ENCODE measurements at regions not wholly inside any gene's neighbourhood (a gene's known extent, or its start where the extent isn't known, plus 50 kb on each side); places are given as distances from the start of the nearest gene placed in this dataset.

DNA sequence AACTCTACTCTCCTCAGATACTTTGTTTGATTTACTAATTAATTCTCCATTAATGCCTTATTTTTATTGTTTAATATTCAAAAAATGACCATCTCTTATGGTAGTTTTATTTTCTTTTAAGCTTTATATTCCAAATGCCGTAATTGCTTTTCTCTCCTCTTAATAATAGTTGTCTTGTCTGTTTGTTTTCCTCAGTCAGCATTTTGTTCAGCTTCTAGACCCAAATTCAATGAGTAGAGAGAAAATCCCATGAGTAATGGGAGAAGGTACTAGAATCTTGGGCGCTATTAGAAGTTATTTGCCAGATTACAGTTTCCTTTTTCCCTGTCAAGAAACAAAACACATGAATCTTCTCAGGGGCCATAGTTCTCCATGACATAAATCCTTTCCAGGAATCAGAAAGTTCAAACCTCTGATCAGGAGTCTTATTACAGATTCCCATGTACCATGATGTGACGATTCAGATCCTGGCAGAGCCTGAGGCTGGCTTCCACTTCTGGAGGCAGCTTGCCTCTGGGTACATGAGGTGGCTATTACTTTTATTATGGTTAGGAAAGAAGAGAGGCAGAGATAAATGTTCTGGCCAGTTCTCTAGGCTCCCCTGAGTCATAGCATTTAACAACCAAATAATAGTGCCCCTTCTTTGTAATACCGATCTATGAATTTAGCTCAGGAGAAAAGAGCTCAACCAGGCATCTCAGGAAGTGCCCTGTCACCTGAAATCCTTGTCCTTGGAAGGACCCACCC, 485.1 kb upstream of the SETBP1 start:
- peaks cover 0 to 3% of the 10 kb centered on the region in 2 experiments for H3K36me3 ChIP-seq (ENCODE audit: control insufficient read depth in 1 of 2, insufficient read depth in 2 of 2, low read depth in 1 of 2, low read length in 2 of 2)
- no peak overlapping the region for H2AFZ ChIP-seq (ENCODE audit: low read depth, low read length)
- H4K8ac ChIP-seq (ENCODE audit: low read length): no peak overlapping the region
- H3K4me2 ChIP-seq (ENCODE audit: low read length, poor library complexity, severe bottlenecking): no peak overlapping the region
- H3K18ac ChIP-seq (ENCODE audit: low read depth in 1 of 2, low read length in 2 of 2): no peak overlapping the region
- no peak overlapping the region for H2BK5ac ChIP-seq (ENCODE audit: low read depth, low read length, poor library complexity, severe bottlenecking)
- H3K23ac ChIP-seq (ENCODE audit: low read length in 2 of 2): no peak overlapping the region
- DNase-seq: no peak
- H2BK12ac ChIP-seq (ENCODE audit: low read length in 2 of 2): no peak overlapping the region
- no peak overlapping the region for H3K4ac ChIP-seq (ENCODE audit: low read depth in 1 of 2, low read length in 2 of 2)
- H3K27ac ChIP-seq (ENCODE audit: low read length, poor library complexity, severe bottlenecking): no peak overlapping the region
- H2AK5ac ChIP-seq (ENCODE audit: low read length, severe bottlenecking): no peak overlapping the region
- no peak overlapping the region for H3K4me3 ChIP-seq (ENCODE audit: insufficient read depth in 1 of 2, low read depth in 1 of 2, low read length in 2 of 2)
- H2BK15ac ChIP-seq (ENCODE audit: low read depth, poor library complexity, severe bottlenecking): no peak overlapping the region
- no peak overlapping the region for H3K14ac ChIP-seq (ENCODE audit: low read length in 2 of 2)
- no peak overlapping the region for H4K91ac ChIP-seq (ENCODE audit: low read length)
- H3K4me1 ChIP-seq (ENCODE audit: control insufficient read depth, insufficient read depth, low read depth, low read length): no peaks in the 10 kb centered on the region
- H3K9me3 ChIP-seq (ENCODE audit: control insufficient read depth, low read length): no peaks in the 10 kb centered on the region
- no peaks in the 10 kb centered on the region for H3K79me1 ChIP-seq (replicated peaks; ENCODE audit: low read length, poor library complexity, severe bottlenecking)
- H3K27me3 ChIP-seq (ENCODE audit: control insufficient read depth in 1 of 2, insufficient read depth in 1 of 2, low read length in 2 of 2): no peaks in the 10 kb centered on the region
- 100% methylated on average over 3 of the region's 4 CpGs for WGBS
- no peak overlapping the region for H2BK120ac ChIP-seq (ENCODE audit: low read depth, low read length)
- H3K9ac ChIP-seq (ENCODE audit: low read length): no peak overlapping the region

DNA sequence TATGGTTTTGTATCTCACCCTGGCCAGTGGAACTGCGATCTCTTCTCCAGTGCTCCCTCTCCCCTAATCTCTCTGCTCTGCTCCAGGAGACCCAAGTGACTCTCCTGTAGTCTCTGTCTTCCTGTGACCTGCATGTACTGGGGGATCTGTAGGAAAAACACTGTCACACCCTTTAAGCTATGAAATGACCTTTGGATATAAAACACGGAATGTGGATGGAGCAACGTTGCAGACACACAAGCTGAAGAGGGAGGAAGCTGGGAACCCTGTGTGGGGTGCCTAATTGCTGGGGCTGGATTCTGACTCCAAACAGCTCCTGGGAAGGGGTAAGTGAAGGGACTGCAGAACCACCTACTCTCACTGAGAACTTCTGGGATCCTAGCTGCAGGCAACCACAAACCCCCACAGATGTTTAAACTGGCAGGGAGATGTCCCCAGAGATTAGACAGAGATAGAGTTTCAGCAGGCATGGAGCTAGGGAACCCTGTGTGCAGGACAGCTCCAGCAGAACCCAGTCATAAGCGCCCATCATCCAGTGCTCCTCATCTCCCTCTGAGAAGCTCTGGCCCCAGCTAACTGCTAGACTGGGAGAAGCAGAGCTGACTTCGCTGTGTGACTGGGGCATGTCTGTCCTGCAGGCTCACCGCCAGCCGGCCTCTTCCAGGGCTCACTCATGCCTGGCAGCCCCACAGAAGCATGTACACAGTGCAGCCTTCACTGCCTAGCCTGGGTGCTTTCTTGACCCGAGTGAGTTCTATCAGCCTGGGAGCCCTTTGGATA, 482.7 kb upstream of the SETBP1 start:
- no peak for DNase-seq
- 92% methylated on average over 7 of the region's 8 CpGs for WGBS
- no peaks in the 10 kb centered on the region for H3K9me3 ChIP-seq (ENCODE audit: control insufficient read depth, low read length)

DNA sequence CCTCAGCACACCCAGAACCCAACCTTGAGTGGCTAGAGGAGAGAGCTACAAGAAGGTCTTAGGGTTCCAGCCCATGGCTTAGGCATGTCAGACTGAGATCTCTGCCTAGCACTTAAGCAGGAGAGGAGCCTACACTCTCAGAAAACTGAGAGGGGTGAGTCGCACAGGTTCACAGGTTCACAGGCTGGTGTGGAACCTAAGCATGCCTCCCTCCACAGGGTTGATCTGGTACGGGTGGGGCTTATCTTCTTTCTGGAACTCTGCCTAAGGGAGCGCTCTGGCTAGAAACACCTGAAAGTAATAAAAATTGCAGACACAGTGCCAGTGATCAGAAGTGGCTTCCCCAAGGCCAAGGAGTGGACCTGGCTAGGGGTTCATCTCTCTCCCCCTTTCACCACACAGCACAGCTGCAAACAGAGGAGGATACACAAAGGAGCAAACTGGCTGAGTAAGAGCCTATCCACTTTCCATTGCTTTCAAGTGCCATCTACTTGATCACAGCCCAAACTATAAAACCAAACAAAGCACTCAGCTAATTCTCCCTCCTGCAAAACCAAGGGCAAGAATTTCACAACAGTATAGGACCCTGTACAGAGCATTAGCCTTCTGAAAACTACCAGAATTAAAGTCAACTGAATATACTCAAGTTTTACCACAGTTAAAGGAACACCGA, 481.9 kb upstream of the SETBP1 start:
- WGBS: 92% methylated on average over 4 of the region's 4 CpGs

More for the DNA sequence above, 482.7 kb upstream of the SETBP1 start:
- no peak overlapping the region for H3K9ac ChIP-seq (ENCODE audit: low read length)
- H3K4me3 ChIP-seq (ENCODE audit: insufficient read depth in 1 of 2, low read depth in 1 of 2, low read length in 2 of 2): no peak overlapping the region
- no peaks in the 10 kb centered on the region for H3K79me1 ChIP-seq (replicated peaks; ENCODE audit: low read length, poor library complexity, severe bottlenecking)
- H2BK120ac ChIP-seq (ENCODE audit: low read depth, low read length): no peak overlapping the region
- H3K27ac ChIP-seq (ENCODE audit: low read length, poor library complexity, severe bottlenecking): no peak overlapping the region
- H2BK15ac ChIP-seq (ENCODE audit: low read depth, poor library complexity, severe bottlenecking): no peak overlapping the region
- H3K4me2 ChIP-seq (ENCODE audit: low read length, poor library complexity, severe bottlenecking): no peak overlapping the region
- H3K18ac ChIP-seq (ENCODE audit: low read depth in 1 of 2, low read length in 2 of 2): no peak overlapping the region
- no peaks in the 10 kb centered on the region for H3K27me3 ChIP-seq (ENCODE audit: control insufficient read depth in 1 of 2, insufficient read depth in 1 of 2, low read length in 2 of 2)
- no peak overlapping the region for H2BK5ac ChIP-seq (ENCODE audit: low read depth, low read length, poor library complexity, severe bottlenecking)
- no peak overlapping the region for H4K8ac ChIP-seq (ENCODE audit: low read length)
- H3K14ac ChIP-seq (ENCODE audit: low read length in 2 of 2): no peak overlapping the region
- H3K23ac ChIP-seq (ENCODE audit: low read length in 2 of 2): no peak overlapping the region
- peaks cover 0 to 3% of the 10 kb centered on the region in 2 experiments for H3K36me3 ChIP-seq (ENCODE audit: control insufficient read depth in 1 of 2, insufficient read depth in 2 of 2, low read depth in 1 of 2, low read length in 2 of 2)
- H3K4ac ChIP-seq (ENCODE audit: low read depth in 1 of 2, low read length in 2 of 2): no peak overlapping the region
- H3K4me1 ChIP-seq (ENCODE audit: control insufficient read depth, insufficient read depth, low read depth, low read length): no peaks in the 10 kb centered on the region
- no peak overlapping the region for H2BK12ac ChIP-seq (ENCODE audit: low read length in 2 of 2)
- H2AK5ac ChIP-seq (ENCODE audit: low read length, severe bottlenecking): peak overlapping the region; percentile 30
- no peak overlapping the region for H2AFZ ChIP-seq (ENCODE audit: low read depth, low read length)
- no peak overlapping the region for H4K91ac ChIP-seq (ENCODE audit: low read length)

DNA sequence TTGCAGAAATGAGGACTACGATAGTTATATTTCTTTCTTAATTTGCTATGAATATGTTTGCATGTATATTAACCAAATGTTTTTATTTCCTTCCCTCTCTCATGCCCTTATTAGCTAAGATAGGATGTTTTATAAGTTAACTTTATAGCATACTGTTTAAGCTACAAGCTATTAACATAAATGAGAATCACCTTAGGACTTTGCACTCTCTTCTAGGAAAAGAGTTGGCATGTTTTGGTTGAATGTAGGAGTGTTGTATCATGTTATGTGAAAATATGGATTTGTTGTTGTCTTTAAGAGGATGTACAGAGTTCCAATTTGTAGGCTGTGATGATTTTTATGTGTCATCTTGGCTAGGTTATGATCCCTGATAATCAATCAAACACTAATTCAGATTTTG, 467.4 kb upstream of the SETBP1 start:
- no peak overlapping the region for H3K23ac ChIP-seq (ENCODE audit: low read length in 2 of 2)
- no peak overlapping the region for H3K4me2 ChIP-seq (ENCODE audit: low read length, poor library complexity, severe bottlenecking)
- no peak overlapping the region for H3K18ac ChIP-seq (ENCODE audit: low read depth in 1 of 2, low read length in 2 of 2)
- H2BK12ac ChIP-seq (ENCODE audit: low read length in 2 of 2): no peak overlapping the region
- H2AK5ac ChIP-seq (ENCODE audit: low read length, severe bottlenecking): no peak overlapping the region
- no peak overlapping the region for H2BK5ac ChIP-seq (ENCODE audit: low read depth, low read length, poor library complexity, severe bottlenecking)
- H3K36me3 ChIP-seq (ENCODE audit: control insufficient read depth in 1 of 2, insufficient read depth in 2 of 2, low read depth in 1 of 2, low read length in 2 of 2): no peaks in the 10 kb centered on the region
- H4K91ac ChIP-seq (ENCODE audit: low read length): no peak overlapping the region
- no peak overlapping the region for H3K9ac ChIP-seq (ENCODE audit: low read length)
- no peak overlapping the region for H2BK15ac ChIP-seq (ENCODE audit: low read depth, poor library complexity, severe bottlenecking)
- no peaks in the 10 kb centered on the region for H3K27me3 ChIP-seq (ENCODE audit: control insufficient read depth in 1 of 2, insufficient read depth in 1 of 2, low read length in 2 of 2)
- H3K4ac ChIP-seq (ENCODE audit: low read depth in 1 of 2, low read length in 2 of 2): no peak overlapping the region
- no CpG with 5 or more reads among the region's 1 CpG for WGBS
- H3K4me3 ChIP-seq (ENCODE audit: insufficient read depth in 1 of 2, low read depth in 1 of 2, low read length in 2 of 2): no peak overlapping the region
- H2AFZ ChIP-seq (ENCODE audit: low read depth, low read length): no peak overlapping the region
- no peak overlapping the region for H4K8ac ChIP-seq (ENCODE audit: low read length)
- H2BK120ac ChIP-seq (ENCODE audit: low read depth, low read length): no peak overlapping the region
- DNase-seq: no peak
- H3K4me1 ChIP-seq (ENCODE audit: control insufficient read depth, insufficient read depth, low read depth, low read length): no peaks in the 10 kb centered on the region
- H3K79me1 ChIP-seq (replicated peaks; ENCODE audit: low read length, poor library complexity, severe bottlenecking): no peaks in the 10 kb centered on the region
- peaks cover 4% of the 10 kb centered on the region for H3K9me3 ChIP-seq (ENCODE audit: control insufficient read depth, low read length)
- H3K14ac ChIP-seq (ENCODE audit: low read length in 2 of 2): no peak overlapping the region
- H3K27ac ChIP-seq (ENCODE audit: low read length, poor library complexity, severe bottlenecking): no peak overlapping the region

More for the DNA sequence above, 481.9 kb upstream of the SETBP1 start:
- Histone ChIP-seq H2AFZ (ENCODE audit: low read depth, low read length) (no peak overlapping the region), H3K36me3 (ENCODE audit: control insufficient read depth in 1 of 2, insufficient read depth in 2 of 2, low read depth in 1 of 2, low read length in 2 of 2) (peaks cover 0 to 3% of the 10 kb centered on the region in 2 experiments), H2BK120ac (ENCODE audit: low read depth, low read length) (no peak overlapping the region), H2BK5ac (ENCODE audit: low read depth, low read length, poor library complexity, severe bottlenecking) (no peak overlapping the region), H3K27ac (ENCODE audit: low read length, poor library complexity, severe bottlenecking) (no peak overlapping the region), H2BK12ac (ENCODE audit: low read length in 2 of 2) (no peak overlapping the region), H3K79me1 (replicated peaks; ENCODE audit: low read length, poor library complexity, severe bottlenecking) (no peaks in the 10 kb centered on the region), H3K4ac (ENCODE audit: low read depth in 1 of 2, low read length in 2 of 2) (no peak overlapping the region), H3K4me1 (ENCODE audit: control insufficient read depth, insufficient read depth, low read depth, low read length) (no peaks in the 10 kb centered on the region), H3K14ac (ENCODE audit: low read length in 2 of 2) (no peak overlapping the region), H3K27me3 (ENCODE audit: control insufficient read depth in 1 of 2, insufficient read depth in 1 of 2, low read length in 2 of 2) (no peaks in the 10 kb centered on the region), H3K9ac (ENCODE audit: low read length) (no peak overlapping the region), H4K8ac (ENCODE audit: low read length) (no peak overlapping the region), H4K91ac (ENCODE audit: low read length) (no peak overlapping the region), H3K4me3 (ENCODE audit: insufficient read depth in 1 of 2, low read depth in 1 of 2, low read length in 2 of 2) (no peak overlapping the region), H3K23ac (ENCODE audit: low read length in 2 of 2) (no peak overlapping the region), H2AK5ac (ENCODE audit: low read length, severe bottlenecking) (no peak overlapping the region), H3K4me2 (ENCODE audit: low read length, poor library complexity, severe bottlenecking) (no peak overlapping the region), H2BK15ac (ENCODE audit: low read depth, poor library complexity, severe bottlenecking) (no peak overlapping the region), H3K18ac (ENCODE audit: low read depth in 1 of 2, low read length in 2 of 2) (no peak overlapping the region), H3K9me3 (ENCODE audit: control insufficient read depth, low read length) (no peaks in the 10 kb centered on the region)
- no peak for DNase-seq
